Loucy (cell line): ENCODE measurements at regions not wholly inside any gene's neighbourhood (a gene's known extent, or its start where the extent isn't known, plus 50 kb on each side); places are given as distances from the start of the nearest gene placed in this dataset.

Experiments
- H2AFZ ChIP-seq: fragments of 200-600 bp; sonication (generic); 2 replicates; pipeline ENCODE4 v1.6.0; 2016; ENCODE audit warnings: antibody characterized with exemption, mild to moderate bottlenecking, low read length, moderate library complexity
- H3F3A ChIP-seq: fragments of 200-600 bp; 2 replicates; pipeline ENCODE4 v1.6.0; 2016; ENCODE audit warnings: antibody characterized with exemption, low read depth, mild to moderate bottlenecking
- H3K27me3 ChIP-seq: fragments of 200-600 bp; sonication (generic); 2 replicates; pipeline ENCODE4 v1.6.1; 2014; ENCODE audit warnings: low read length, mild to moderate bottlenecking; ENCODE audit not compliant: insufficient read depth, poor library complexity, severe bottlenecking
- H3K36me3 ChIP-seq: fragments of 200-600 bp; sonication (generic); 2 replicates; pipeline ENCODE4 v1.6.1; 2016; ENCODE audit warnings: low read length; ENCODE audit not compliant: insufficient read depth
- H3K4me1 ChIP-seq: fragments of 200-600 bp; sonication (generic); 2 replicates; pipeline ENCODE4 v1.5.1; 2014; ENCODE audit warnings: low read length, mild to moderate bottlenecking; ENCODE audit not compliant: insufficient read depth, poor library complexity, severe bottlenecking
- H3K4me2 ChIP-seq: fragments of 200-600 bp; sonication (generic); 2 replicates; pipeline ENCODE4 v1.6.0; 2014; ENCODE audit warnings: antibody characterized with exemption, low read length, low read depth, mild to moderate bottlenecking; ENCODE audit not compliant: poor library complexity, severe bottlenecking
- H3K4me3 ChIP-seq: fragments of 200-600 bp; sonication (generic); 2 replicates; pipeline ENCODE4 v1.5.1; 2014; ENCODE audit warnings: low read length, mild to moderate bottlenecking, mixed read lengths; ENCODE audit not compliant: poor library complexity, severe bottlenecking
- H3K79me2 ChIP-seq: fragments of 200-600 bp; sonication (generic); 2 replicates; pipeline ENCODE4 v1.6.1; 2014; ENCODE audit warnings: low read length; ENCODE audit not compliant: insufficient read depth
- H3K9ac ChIP-seq: fragments of 200-600 bp; sonication (generic); 2 replicates; pipeline ENCODE4 v1.6.0; 2014; ENCODE audit warnings: mild to moderate bottlenecking, low read depth, low read length, moderate library complexity; ENCODE audit not compliant: poor library complexity, severe bottlenecking
- H3K9me2 ChIP-seq: fragments of 200-600 bp; sonication (generic); replicated peaks from 2 replicates; pipeline ENCODE4 v1.6.1; 2016; ENCODE audit warnings: low read depth, low read length, mixed read lengths
- H3K9me3 ChIP-seq: fragments of 200-600 bp; sonication (generic); 2 replicates; pipeline ENCODE4 v1.6.1; 2014; ENCODE audit warnings: mild to moderate bottlenecking, antibody characterized with exemption, low read length, low read depth; ENCODE audit not compliant: insufficient read depth
- H4K20me1 ChIP-seq: fragments of 200-600 bp; sonication (generic); 2 replicates; pipeline ENCODE4 v1.6.0; 2014; ENCODE audit warnings: antibody characterized with exemption, low read length, mild to moderate bottlenecking; ENCODE audit not compliant: insufficient read depth, poor library complexity, severe bottlenecking
- CTCF ChIP-seq: fragments of 200-600 bp; sonication (generic); conservative IDR thresholded peaks from 2 replicates; pipeline ENCODE4 v1.5.1; 2014; ENCODE audit warnings: mild to moderate bottlenecking, antibody characterized with exemption, low read length
- EZH2phosphoT487 ChIP-seq: fragments of 200-600 bp; IDR thresholded peaks from 2 replicates; pipeline ENCODE4 v1.6.1; 2018; ENCODE audit warnings: antibody characterized with exemption, mild to moderate bottlenecking, moderate library complexity, borderline replicate concordance

- no peaks in the 10 kb centered on the region for H3K27me3 ChIP-seq
- H4K20me1 ChIP-seq: no peaks in the 10 kb centered on the region
- no peaks in the 10 kb centered on the region for H3K36me3 ChIP-seq
- no peak overlapping the region for H2AFZ ChIP-seq
- no peaks in the 10 kb centered on the region for H3K9me3 ChIP-seq
- no peaks in the 10 kb centered on the region for H3K79me2 ChIP-seq
- H3K9me2 ChIP-seq: no peaks in the 10 kb centered on the region
- H3K4me1 ChIP-seq: peaks cover 4% of the 10 kb centered on the region
- TF ChIP-seq EZH2phosphoT487 (no peak), CTCF (no peak)
- H3K4me2 ChIP-seq: no peak overlapping the region
- H3F3A ChIP-seq: no peaks in the 10 kb centered on the region
- H3K9ac ChIP-seq: no peak overlapping the region
- no peak overlapping the region for H3K4me3 ChIP-seq
Measured at GRCh38 chr5:15012061-15012460, 140.5 kb upstream of the ANKH start.

- no peaks in the 10 kb centered on the region for H3K9me2 ChIP-seq
- no peaks in the 10 kb centered on the region for H3K79me2 ChIP-seq
- no peaks in the 10 kb centered on the region for H3K27me3 ChIP-seq
- TF ChIP-seq CTCF: no peak
- no peak for TF ChIP-seq EZH2phosphoT487
- no peaks in the 10 kb centered on the region for H3K9me3 ChIP-seq
- H3K4me3 ChIP-seq: no peak overlapping the region
- H3K36me3 ChIP-seq: no peaks in the 10 kb centered on the region
- no peaks in the 10 kb centered on the region for H4K20me1 ChIP-seq
- H3F3A ChIP-seq: no peaks in the 10 kb centered on the region
- H3K9ac ChIP-seq: no peak overlapping the region
- H3K4me1 ChIP-seq: peaks cover 4% of the 10 kb centered on the region
- H3K4me2 ChIP-seq: no peak overlapping the region
- no peak overlapping the region for H2AFZ ChIP-seq
Measured at GRCh38 chr5:15010936-15011335, 139.4 kb upstream of the ANKH start.

DNA sequence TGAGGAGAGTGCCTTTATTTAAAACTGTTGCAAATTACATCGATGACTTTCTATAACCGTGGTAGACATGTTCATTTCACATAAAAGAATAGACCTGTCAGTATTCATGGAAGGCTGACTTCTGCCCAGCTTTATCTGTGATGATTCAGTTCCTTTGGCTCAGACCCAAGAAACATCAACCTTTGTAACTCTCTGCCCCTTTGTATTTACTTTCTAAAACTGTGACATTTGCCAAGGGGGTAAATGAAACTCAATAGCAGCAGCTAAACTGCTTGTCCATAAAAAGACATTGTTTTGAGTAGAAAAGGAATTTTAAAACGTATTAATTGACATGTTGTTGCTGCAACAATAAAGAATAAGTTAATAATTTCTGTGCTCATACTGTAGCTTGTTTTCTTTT, 137.8 kb upstream of the ANKH start:
- Histone ChIP-seq H4K20me1 (no peaks in the 10 kb centered on the region), H3K4me2 (no peak overlapping the region), H3K9me2 (no peaks in the 10 kb centered on the region), H3K9me3 (no peaks in the 10 kb centered on the region), H3F3A (no peaks in the 10 kb centered on the region), H3K4me3 (no peak overlapping the region), H3K4me1 (peaks cover 4% of the 10 kb centered on the region), H2AFZ (no peak overlapping the region), H3K27me3 (no peaks in the 10 kb centered on the region), H3K36me3 (no peaks in the 10 kb centered on the region), H3K79me2 (no peaks in the 10 kb centered on the region), H3K9ac (no peak overlapping the region)
- TF ChIP-seq CTCF (no peak), EZH2phosphoT487 (no peak)
